ENCODE measurements at regions not wholly inside any gene's neighbourhood (a gene's known extent, or its start where the extent isn't known, plus 50 kb on each side); places are given as distances from the start of the nearest gene placed in this dataset.

- H4K20me1 ChIP-seq (replicated peaks in 1 of 2; ENCODE audit: control insufficient read depth in 1 of 2, insufficient read depth in 2 of 2, low read length in 2 of 2) = no peaks in the 10 kb centered on the region
- no peak overlapping the region for H3K23ac ChIP-seq (ENCODE audit: insufficient read length)
- H3K56ac ChIP-seq (replicated peaks; ENCODE audit: insufficient read length, low read depth, low read length) = no peak overlapping the region
- H3K9me3 ChIP-seq (ENCODE audit: insufficient read depth in 2 of 2, low read depth in 1 of 2, low read length in 1 of 2) = no peaks in the 10 kb centered on the region
- H2BK12ac ChIP-seq (ENCODE audit: low read depth, low read length) = no peak overlapping the region
- H3K9ac ChIP-seq (replicated peaks in 1 of 4; ENCODE audit: extremely low read depth in 1 of 4, low read depth in 3 of 4, low read length in 3 of 4) = no peak overlapping the region
- H2AK5ac ChIP-seq (ENCODE audit: low read depth, low read length) = no peak overlapping the region
- WGBS, 2 experiments (ENCODE audit: extremely low coverage in 1 of 2, insufficient coverage in 1 of 2, insufficient read length in 1 of 2, insufficient replicate concordance in 2 of 2, low coverage in 1 of 2, low lambda C conversion rate in 2 of 2, missing lambda C conversion rate in 1 of 2) = 90 to 100% methylated on average over 2 to 5 of the region's 5 CpGs
- H2BK15ac ChIP-seq (ENCODE audit: low read length) = 0 out of 2 replicates have a peak overlapping the region, but pooled peaks have one; percentile 16
- no peaks in the 10 kb centered on the region for H3K79me2 ChIP-seq (ENCODE audit: control insufficient read depth in 1 of 2, insufficient read depth in 2 of 2, low read length in 2 of 2)
- H3K27me3 ChIP-seq (replicated peaks in 1 of 4; ENCODE audit: control insufficient read depth in 3 of 4, extremely low read depth in 1 of 4, insufficient read depth in 3 of 4, low read length in 3 of 4) = no peaks in the 10 kb centered on the region
- no peaks in the 10 kb centered on the region for H3K4me1 ChIP-seq (replicated peaks in 1 of 4; ENCODE audit: control insufficient read depth in 3 of 4, insufficient read depth in 4 of 4, low read length in 3 of 4)
- H4K5ac ChIP-seq (ENCODE audit: insufficient read length, low read depth, low read length) = no peak overlapping the region
- no peak overlapping the region for H2BK20ac ChIP-seq (ENCODE audit: low read length)
- no peaks in the 10 kb centered on the region for H3K23me2 ChIP-seq (ENCODE audit: low read depth, low read length)
- no peaks in the 10 kb centered on the region for H3K79me1 ChIP-seq (ENCODE audit: low read depth, low read length)
- H2BK5ac ChIP-seq (ENCODE audit: low read depth, low read length) = no peak overlapping the region
- ChIA-PET CTCF (ENCODE audit: partially characterized antibody) (interaction anchor here (0.6 to 0.7 kb wide), 2 partner anchors 12 to 620 kb away, joined by 3 to 4 read pairs; no protein-coding TSS in a partner anchor), POLR2A (ENCODE audit: partially characterized antibody) (interaction anchor here (1.8 kb wide), 1 partner anchor 173 kb away, joined by 5 read pairs; the partner anchor contains the start of gene GULP1)
- H2BK120ac ChIP-seq (replicated peaks; ENCODE audit: low read depth, low read length) = no peak overlapping the region
- H3K18ac ChIP-seq (ENCODE audit: extremely low read depth, low read length) = no peak overlapping the region
- H3K4me3 ChIP-seq (ENCODE audit: extremely low read depth in 1 of 4, insufficient read depth in 2 of 4, low read depth in 3 of 4, low read length in 4 of 4) = no peak overlapping the region
- no peak overlapping the region for H3K4me2 ChIP-seq (ENCODE audit: insufficient read depth in 1 of 2, low read depth in 2 of 2, low read length in 2 of 2)
- no peak for DNase-seq (ENCODE audit: low read depth in 1 of 2, low spot score in 2 of 2)
- no peak overlapping the region for H2AFZ ChIP-seq (ENCODE audit: low read length)
- H4K8ac ChIP-seq (ENCODE audit: extremely low read depth, insufficient read depth, low read length) = no peak overlapping the region
- no peak overlapping the region for H4K91ac ChIP-seq (replicated peaks; ENCODE audit: insufficient read length, low read length)
- peak overlapping the region; percentile 78 for H3K4ac ChIP-seq (replicated peaks; ENCODE audit: insufficient read length, low read depth, low read length)
- no peak overlapping the region for H3K14ac ChIP-seq (ENCODE audit: insufficient read length)
- no peak for FAIRE-seq
- H3K27ac ChIP-seq (ENCODE audit: low read depth, low read length) = no peak overlapping the region
- no peaks in the 10 kb centered on the region for H3K36me3 ChIP-seq (ENCODE audit: control insufficient read depth in 2 of 4, insufficient read depth in 4 of 4, low read length in 3 of 4)
- TF ChIP-seq SP1 (IDR thresholded peaks at IDR 0.05; ENCODE audit: low read depth, low read length) (no peak), KDM4A (IDR thresholded peaks at IDR 0.05; ENCODE audit: low read depth, low read length, severe bottlenecking) (no peak), ATF3 (IDR thresholded peaks at IDR 0.05; ENCODE audit: insufficient read depth, low read depth, low read length) (no peak)
Measured at GRCh38 chr2:188119112-188119838, 172.4 kb upstream of the GULP1 start.

All from H1 (cell line).